Activated naive CD8-positive, alpha-beta T cell treated with anti-CD3 and anti-CD28 coated beads, Interleukin-2, amount 50 U/mL, for 16 hours (primary cell): ENCODE measurements at regions not wholly inside any gene's neighbourhood (a gene's known extent, or its start where the extent isn't known, plus 50 kb on each side); places are given as distances from the start of the nearest gene placed in this dataset.
"Not testable (repeated sequence)": the region's sequence is repeated elsewhere in the genome, so short reads cannot be mapped to it uniquely, and the experiment has no call there.

Experiments used
- DNase-seq: peaks from one replicate; pipeline ENCODE4 v3.0.0-alpha.2; 2020; ENCODE audit warnings: low read depth, low spot score

DNA sequence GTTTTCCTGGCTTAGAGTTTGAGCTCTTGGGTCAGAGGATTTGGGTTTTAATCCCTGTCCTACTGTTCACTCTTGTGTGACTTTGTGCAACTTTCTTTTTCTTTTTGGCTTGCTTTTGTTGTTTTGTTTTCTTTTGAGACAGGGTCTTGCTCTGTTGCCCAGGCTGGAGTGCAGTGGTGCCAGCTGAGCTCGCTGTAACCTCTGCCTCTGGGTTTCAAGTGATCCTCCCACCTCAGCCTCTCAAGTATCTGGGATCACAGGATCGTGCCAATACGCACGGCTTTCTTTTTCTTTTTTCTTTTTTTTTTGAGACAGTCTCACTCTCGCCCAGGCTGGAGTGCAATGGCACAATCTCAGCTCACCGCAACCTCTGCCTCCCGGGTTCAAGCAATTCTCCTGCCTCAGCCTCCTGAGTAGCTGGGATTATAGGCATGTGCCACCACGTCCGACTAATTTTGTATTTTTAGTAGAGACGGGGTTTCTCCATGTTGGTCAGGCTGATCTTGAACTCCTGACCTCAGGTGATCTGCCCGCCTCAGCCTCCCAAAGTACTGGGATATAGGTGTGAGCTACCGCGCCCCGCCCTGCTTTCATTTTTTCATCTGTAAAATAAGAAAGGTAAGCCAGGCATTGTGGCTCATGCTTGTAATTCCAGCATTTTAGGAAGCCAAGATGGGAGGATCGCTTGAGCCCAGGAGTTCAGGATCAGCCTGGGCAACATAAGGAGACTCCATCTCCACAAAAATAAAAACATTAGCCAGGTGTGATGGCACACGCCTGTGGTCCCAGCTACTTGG, 76.1 kb upstream of the ZNF217 start:
- DNase-seq: not testable (repeated sequence)

DNA sequence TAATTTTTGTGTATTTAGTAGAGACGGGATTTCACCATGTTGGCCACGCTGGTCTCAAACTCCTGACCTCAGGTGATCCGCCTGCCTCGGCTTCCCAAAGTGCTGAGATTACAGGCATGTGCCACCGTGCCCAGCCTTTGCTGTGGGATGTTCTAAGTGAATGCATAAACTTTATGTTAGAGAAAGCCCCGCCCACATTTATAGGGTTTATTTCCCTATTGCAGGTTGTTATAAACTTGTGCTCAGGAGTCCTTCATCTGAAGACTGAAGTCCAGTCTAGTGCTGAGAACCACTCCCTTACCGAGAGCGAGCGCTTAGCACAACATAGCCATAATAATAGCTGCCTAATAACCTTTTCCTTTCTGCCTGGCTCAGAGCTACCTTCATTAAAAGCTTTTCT, 75.4 kb upstream of the ZNF217 start:
- no peak for DNase-seq

DNA sequence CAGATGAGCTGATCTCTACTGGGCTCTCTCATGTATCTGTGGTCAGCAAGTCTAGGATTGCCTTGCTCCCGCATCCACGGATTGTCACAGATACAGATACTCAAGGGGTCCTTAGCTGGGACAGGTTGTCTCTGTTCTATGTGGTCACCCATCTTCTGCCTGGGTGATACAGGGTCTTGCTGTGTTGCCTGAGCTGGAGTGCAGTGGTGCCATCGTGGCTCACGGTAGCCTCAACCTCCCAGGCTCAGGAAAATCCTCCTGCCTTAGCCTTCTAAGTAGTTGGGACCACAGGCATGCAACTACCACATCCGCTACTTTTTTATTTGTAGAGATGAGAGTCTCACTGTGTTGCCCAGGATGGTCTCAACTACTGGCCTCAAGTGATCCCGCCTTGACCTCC, 72.5 kb upstream of the ZNF217 start:
- DNase-seq: no peak

DNA sequence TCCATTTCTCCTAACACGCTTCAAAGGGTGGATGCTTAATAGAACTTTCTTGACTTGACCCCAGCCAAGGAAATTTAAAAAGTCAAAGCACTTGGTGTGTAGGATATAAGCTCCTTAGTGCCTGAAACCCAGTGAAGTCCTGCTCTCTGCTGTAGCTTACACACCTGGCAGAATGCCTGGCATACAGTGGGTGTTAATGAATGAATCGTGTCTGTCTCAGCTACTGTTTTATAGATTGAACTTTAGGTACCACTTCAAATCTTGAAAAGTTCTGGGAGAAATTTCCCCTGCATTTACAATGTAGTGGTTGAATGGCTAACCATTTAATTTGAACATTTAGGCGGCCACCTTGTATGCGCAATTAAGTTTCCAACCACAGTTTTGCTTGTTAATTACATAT, 70.5 kb upstream of the ZNF217 start:
- DNase-seq: no peak

DNA sequence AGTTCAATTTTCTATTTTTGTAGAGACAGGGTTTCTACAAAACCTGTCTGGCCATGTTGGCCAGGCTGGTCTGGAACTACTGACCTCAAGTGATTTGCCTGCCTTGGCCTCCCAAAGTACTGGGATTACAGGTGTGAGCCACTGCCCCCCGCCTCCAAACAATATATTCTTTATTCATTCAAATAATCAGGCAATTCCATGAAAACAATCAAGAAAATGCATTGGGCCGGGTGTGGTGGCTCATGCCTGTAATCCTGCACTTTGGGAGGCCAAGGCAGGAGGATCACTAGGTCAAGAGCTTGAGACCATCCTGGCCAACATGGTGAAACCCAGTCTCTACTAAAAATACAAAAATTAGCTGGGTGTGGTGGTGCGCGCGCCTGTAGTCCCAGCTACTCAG, 69.9 kb upstream of the ZNF217 start:
- DNase-seq: not testable (repeated sequence)

DNA sequence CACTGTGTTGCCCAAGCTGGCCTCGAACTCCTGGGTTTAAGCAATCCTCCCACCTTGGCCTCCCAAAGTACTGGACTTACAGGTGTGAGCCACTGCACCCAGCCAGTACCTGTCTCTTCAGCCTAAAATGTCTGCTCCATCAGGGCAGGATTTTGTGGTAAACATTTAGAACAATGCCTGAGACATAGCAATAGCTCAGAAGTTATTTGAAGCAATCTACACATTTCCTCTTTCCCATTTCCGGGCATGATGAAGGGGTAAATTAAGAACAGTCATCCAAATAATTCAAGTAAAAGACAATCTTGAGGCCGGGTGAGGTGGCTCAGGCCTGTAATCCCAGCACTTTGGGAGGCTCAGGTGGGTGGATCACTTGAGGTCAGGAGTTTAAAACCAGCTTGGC, 69.0 kb upstream of the ZNF217 start:
- DNase-seq: no peak

DNA sequence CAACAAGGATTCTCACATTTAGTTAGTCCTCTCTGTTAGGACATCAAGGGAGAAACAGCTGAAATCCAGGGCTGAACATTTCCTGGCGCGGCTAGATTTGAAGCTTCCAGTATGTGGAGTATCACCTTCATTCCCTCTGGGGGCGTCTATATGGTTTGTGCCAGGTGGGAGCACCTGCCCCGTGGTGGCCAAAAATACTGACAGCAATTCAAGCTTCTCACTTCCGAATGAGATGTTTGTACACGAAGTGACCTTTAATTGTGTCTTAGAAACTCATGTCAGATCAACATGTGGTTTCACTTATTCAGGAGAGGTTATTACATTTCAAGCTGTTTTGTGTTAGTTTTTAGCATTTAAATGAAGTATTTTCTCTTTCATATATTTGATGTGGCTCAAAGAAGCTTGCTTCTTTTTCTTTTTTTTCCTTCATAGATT, 67.3 kb upstream of the ZNF217 start:
- no peak for DNase-seq

DNA sequence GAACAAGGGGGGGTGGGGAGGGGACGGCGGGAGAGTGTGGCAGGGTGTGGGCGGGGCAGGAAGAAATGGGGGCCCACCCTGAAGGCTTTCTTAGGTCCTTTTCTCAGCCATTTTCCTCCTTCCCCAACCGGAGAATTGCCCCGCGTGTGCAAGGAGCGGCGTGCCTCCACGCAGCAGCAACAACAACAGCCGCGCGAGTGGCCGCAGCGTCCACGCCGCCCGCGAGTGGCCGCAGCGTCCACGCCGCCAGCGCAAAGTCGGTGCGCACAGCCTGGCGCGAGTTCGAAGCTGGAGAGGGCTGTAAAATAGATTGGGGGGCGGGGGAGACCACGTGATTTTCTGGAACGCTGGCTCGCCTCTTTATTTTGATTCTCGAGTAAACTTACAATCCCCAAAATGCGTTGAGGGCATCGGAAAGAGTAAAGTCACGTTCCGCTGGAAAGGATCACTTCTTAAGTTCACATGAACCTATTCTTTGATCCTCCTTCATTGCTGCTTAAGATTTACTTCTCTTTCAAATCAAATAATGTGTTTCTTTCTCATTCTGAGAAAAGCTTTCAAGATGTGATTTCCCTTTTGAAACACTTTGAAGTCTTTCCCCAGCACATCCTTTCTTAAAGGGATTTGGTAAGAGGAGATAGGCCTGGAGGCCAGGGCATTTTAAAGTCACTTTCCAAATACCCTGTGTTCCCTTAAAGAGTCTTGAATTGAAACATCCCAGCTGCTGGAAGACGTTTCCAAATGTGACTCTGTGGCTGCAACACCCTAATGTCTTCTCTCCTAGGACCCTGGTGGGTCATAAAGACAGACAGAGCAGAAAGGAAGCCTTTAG, 66.7 kb upstream of the ZNF217 start:
- DNase-seq: peak; percentile 41

DNA sequence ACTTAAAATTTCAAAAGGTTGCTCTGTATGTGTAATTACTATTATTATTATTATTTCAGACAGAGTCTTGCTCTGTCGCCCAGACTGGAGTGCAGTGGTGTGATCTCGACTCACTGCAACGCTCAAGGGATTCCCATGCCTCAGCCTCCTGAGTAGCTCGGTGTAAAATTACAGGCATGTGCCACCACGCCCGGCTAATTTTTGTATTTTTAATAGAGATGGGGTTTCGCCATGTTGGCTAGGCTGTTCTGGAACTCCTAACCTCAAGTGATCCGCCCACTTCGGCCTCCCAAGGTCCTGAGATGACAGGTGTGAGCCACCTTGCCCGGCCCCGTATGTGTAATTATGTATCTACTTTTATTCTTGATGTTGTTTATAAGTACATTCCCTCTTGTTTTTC, 65.3 kb upstream of the ZNF217 start:
- no peak for DNase-seq

DNA sequence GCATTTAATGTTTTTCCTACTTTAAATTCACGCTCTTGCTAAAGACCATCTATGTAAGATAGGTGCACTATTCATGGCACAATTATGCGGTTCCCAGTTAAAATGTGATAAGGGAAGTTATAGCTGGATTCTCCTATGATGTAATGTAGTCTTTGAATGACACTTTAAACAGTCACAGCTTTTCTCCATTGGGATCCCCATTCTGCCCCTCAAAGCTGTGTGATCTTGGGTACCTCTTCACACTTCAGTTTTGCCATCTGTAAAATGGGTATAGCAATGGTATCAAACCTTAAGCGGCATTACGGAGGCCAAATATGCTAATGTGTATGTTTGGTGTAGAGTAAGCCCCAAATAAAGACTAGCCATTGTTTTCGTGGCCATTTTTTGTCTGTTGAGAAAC, 64.7 kb upstream of the ZNF217 start:
- no peak for DNase-seq

DNA sequence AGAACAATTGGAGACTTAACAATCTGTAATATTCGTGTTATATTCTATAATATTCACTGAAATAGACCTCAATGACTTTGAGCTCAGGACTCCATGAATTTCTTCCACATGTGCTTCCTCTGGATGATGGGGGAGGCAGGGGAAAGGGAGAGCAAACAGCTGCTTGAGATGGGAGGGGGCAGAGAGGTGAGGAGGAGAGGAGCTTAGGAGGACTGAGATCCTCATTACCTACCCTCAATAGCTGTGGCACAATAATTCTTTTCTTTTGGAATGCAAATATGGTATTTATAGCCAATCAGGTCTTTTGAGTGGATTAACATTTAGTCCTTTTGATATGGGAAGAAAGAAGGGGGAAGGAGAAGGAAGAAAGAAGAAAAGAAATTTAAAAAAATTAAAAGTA, 64.1 kb upstream of the ZNF217 start:
- DNase-seq: no peak

DNA sequence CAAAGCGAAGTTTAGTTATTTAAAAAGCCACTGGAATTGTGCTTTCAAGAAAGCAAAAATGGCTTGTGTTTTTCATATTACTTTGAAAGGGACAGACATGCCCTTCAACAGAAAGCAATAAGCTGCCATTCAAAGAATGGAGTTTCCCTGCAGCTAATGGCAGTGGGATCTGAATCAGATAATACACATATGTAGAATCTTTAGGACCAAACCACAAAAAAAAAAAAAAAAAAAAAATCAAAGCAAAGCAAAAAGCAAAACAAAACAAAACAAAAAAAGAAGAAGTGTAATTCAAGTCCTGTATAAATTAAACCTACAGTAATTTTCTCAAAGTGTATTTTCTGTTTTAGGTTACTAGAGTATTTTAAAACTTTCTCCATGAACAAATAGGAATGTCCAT, 63.6 kb upstream of the ZNF217 start:
- DNase-seq: no peak

DNA sequence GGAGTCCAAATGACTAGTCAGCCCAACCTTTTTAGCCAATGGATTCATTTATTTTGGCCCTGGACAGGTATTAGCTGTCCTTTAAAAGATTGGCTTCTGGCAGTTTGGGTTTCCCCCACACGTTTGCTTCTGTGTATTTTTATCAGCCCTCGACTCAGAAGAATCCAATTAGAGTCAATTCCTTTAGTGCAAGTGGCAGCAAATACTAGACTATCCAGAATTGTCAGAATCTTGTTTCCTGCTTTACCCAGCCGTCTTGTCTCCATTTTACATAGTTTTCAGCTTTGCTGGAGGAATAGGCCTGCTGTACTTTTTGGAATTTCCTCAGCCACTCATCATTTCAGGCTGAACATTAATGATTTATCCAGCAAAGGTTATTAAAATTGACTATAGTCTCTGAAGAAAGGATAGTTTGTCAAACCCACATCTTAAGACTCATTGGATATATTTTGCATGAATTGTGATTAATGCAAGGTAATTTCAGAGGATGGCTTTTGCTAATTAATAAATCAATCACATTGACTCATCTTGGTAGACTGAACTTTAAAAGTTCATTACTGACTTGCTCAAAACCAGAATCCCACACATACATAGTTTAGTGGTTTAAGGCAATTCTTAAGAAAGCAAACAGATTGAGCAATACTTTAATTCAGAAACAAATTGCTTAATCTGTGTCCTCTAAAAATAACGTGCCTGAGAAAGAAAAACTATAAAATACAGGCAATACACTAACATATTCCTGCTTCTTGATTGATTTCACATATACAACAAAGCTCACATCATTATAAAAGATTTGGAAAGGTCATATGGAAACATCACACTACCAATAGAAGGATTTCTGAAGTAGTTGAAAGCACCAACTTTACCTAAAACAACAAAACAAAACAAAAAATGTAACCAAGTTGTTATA, 62.9 kb upstream of the ZNF217 start:
- no peak for DNase-seq

DNA sequence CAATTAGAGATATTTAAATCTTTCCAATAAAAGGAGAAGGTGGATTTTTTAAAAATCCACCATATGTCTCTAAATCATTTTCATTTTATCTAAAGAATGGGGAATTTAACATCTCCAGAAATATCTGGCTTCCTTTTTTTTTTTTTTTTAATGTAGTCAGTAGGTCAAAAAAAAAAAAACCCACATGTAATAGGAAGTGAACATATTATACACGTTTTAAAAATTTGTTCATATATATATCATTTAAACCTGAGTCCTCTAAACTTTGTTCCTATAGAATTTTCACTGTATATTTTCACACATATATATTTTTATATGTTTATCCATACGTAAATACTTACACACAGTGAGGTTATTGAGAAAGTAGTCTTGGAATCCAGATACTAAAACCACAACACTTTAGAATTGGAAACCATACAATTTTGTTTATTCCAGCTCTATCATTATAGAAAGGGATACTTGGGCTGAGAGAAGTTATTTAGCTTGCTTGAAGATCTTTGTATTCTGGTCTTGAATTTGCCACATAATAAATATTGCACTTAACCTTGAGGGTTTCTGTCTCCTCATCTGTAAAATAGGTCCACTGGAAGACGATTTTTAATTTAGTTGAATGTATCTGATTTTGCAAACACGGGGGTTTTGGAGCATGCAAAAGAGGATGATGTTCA, 62.1 kb upstream of the ZNF217 start:
- no peak for DNase-seq

DNA sequence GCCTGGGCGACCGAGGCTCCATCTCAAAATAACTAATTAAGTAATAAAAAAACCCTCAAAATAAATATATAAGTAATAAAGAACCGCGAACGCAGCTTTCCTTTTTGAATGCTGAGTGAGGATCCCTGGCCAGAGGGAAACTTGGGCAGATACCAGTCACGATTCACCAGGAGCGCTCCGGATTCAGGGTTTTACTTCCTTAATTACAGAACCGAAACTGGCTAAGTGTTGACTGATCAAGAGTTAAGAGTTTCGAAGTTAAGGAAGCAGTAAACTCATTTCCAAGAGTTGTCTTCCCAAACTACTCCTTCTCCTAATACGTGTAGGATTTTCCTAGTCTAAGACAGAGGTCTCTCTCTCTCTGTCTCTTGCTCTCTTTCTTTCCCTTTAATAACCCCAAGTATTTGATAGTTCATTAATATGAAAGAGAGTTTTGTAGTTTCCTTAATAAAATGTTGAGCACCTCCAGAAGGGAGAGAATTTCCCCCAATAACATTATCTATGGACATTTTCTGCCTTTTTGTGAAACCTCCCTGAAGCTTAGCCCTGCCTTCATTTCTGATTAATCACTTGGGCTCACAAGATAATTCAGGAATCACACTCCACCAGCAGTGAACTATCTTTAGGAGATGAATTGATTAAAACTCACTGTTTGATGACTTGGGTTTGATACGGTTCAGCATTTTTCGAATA, 61.4 kb upstream of the ZNF217 start:
- no peak for DNase-seq

DNA sequence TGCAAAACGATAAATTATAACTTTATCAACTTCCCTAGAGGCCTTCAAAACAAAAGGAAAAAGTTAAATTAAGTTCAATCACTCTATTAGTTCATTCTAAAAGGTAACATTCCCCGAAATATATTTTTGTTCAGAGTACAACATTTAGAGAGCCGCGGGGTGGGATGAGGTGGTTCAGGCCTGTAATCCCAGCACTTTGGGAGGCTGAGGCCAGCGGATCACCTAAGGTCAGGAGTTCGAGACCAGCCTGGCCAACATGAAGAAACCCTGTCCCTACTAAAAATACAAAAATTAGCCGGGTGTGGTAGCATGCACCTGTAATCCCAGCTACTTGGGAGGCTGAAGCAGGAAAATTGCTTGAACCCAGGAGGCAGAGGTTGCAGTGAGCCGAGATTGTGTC, 60.9 kb upstream of the ZNF217 start:
- not testable (repeated sequence) for DNase-seq

DNA sequence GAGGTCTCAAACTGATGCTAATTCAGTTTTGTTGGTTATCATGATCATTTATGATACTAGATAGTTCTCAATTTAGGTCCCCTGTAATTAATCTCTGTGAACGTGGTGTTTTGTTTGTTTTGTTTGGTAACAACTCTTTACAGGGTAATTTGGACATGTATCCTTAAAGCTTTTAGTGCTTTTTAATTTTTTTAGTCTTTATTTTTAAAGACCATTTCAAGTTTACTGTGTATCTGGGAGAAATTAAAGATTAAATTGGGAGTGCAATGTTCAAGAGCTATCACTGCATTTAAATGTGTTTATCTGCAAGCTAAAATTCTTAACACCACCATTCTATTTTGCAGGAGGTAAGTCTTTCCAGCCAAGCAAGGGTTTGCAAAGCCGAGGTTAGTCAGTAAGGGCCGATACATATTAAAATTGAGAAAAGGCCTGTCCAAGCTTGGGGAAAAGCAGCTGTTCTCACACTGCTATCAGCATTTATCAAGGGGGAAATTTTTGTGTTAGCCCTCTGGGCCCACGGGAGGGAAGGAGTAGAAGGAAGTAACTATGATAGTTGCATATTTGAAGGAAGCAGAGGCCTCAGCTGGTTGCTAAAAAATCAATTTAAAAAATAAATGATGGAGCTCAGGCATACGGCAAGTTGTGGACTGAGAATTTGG, 59.3 kb upstream of the ZNF217 start:
- DNase-seq: no peak

DNA sequence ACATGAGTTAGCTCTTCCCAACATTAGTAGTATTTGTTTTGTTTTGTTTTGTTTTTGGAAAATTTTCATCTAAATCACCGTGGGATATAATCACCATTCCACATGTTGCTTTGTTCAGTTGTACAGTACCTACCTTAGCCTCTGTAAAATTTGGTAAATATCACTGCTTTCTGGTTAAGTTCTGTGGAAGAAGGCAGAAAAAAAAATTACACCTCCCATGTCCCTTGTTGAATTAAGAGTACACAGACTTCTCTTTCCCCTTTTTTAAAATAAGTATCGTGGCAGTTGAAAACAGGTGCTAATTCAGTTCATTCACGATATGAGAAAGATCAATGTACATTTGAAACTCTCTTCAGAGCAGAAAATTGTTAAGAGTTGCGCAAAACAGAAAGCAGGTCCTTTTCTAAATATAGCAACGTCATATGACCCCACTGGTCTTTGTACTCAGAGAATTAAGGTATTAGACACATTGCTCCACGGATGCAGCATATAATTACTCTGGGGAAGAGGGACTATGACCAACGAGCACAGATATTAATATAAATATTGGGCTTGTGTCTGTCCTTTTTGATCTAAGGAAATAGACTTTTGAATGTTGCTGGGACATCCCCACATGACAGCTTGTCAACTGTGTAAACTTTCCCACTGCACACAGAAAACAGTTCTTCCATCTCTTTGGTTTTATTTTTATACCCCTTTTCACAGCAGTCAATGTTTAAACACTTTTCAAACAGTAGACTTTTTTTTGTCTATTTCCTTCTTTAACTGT, 58.6 kb upstream of the ZNF217 start:
- no peak for DNase-seq

DNA sequence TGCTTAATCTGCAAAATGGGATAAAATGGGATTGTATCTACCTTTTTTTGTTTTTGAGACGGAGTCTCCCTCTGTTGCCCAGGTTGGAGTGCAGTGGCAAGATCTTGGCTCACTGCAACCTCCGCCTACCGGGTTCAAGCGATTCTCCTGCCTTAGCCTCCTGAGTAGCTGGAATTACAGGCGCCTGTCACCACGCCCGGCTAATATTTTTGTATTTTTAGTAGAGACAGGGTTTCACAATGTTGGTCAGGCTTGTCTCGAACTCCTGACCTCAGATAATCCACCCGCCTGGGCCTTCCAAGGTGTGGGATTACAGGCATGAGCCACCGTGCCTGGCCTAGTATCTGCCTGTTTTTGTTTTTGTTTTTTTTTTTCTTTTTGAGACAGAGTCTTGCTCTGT, 55.9 kb upstream of the ZNF217 start:
- not testable (repeated sequence) for DNase-seq
